ENCODE measurements at regions not wholly inside any gene's neighbourhood (a gene's known extent, or its start where the extent isn't known, plus 50 kb on each side); places are given as distances from the start of the nearest gene placed in this dataset.
"Not testable (repeated sequence)": the region's sequence is repeated elsewhere in the genome, so short reads cannot be mapped to it uniquely, and the experiment has no call there.

- Histone ChIP-seq H3K4me3 (no peak overlapping the region), H3K36me3 (no peaks in the 10 kb centered on the region), H3K27me3 (peaks cover 0 to 3% (median 0%) of the 10 kb centered on the region in 9 donors), H3K4me1 (no peaks in the 10 kb centered on the region), H3K9me3 (no peaks in the 10 kb centered on the region), H3K27ac (no peak overlapping the region)
- no peak for TF ChIP-seq POLR2A (IDR thresholded peaks at IDR 0.05)
- no peak for TF ChIP-seq CTCF (IDR thresholded peaks at IDR 0.05)
- intact Hi-C loops (cut with DNase I), result no loop called here
- WGBS, 4 donors, result 68 to 80% (median 75%) methylated on average over 5 of the region's 5 CpGs
- ATAC-seq, result no peak
- DNase-seq, result no peak
Measured at GRCh38 chr10:90096196-90096595, 394.8 kb downstream of the KIF20B start.

DNA sequence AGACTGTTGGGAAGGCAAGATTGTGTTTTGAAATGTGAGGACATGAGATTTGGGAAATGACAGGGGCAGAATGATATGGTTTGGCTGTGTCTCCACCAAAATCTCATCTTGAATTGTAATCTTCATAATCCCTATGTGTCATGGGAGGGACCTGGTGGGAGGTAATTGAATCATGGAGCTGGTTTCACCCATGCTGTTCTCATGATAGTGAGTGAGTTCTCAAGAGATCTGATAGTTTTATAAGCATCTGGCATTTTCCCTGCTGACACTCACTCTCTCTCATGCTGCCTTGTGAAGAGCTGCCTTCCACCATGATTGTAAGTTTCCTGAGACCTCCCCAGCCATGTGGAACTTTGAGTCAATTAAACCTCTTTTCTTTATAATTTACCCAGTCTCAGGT, 406.2 kb downstream of the KIF20B start:
- H3K27ac ChIP-seq; DNase-seq; H3K36me3 ChIP-seq; H3K9me3 ChIP-seq; intact Hi-C loops (cut with DNase I); H3K27me3 ChIP-seq; H3K4me3 ChIP-seq; H3K4me1 ChIP-seq; ATAC-seq: not testable (repeated sequence)

DNA sequence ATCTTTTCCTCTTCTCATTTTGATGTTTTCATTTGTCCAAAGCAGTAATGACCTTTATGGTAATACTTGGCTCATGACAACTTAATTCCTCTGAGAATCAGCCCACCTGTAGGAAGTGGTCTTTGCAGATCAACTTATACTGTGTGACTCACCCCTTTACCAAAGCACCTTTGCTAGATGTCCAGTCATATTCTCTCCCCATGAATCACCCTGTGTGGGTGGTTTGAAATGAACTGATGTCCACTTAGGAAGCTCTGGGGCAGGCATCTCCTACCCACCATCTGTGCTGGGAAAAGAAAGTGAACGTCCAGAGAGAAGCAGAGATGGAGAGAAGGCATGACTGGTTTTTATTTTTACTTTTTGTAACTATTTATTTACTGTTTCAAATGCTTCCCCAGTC, 410.3 kb downstream of the KIF20B start:
- DNase-seq, result no peak
- no peaks in the 10 kb centered on the region for H3K27me3 ChIP-seq
- H3K27ac ChIP-seq, result no peak overlapping the region
- intact Hi-C loops (cut with DNase I), result no loop called here
- peak in 1 of 4 donors; percentile 46 for ATAC-seq
- H3K36me3 ChIP-seq, result no peaks in the 10 kb centered on the region
- no peaks in the 10 kb centered on the region for H3K9me3 ChIP-seq
- H3K4me3 ChIP-seq, result no peak overlapping the region
- no peaks in the 10 kb centered on the region for H3K4me1 ChIP-seq
- TF ChIP-seq POLR2A (IDR thresholded peaks at IDR 0.05), result no peak
- 31 to 58% (median 53%) methylated on average over 1 of the region's 1 CpG for WGBS, 4 donors

DNA sequence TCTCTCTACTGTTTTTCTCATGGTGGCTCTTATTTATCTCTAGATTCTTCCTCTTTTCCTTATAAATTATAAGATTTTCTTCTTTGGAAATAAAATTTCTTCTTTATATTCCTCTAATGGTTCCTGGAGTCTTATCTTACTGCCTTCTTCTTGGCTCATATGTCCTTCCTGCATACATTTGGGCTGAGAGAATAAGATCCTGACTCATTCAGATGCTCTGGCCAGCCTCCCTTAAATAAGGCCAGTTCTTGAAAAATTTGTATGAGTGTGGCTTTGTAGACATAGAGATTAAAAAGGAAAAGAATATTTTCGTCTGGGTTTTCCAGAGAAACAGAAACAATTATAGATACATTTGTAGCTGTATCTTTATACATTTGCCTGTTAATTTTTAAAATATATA, 411.3 kb downstream of the KIF20B start:
- intact Hi-C loops (cut with DNase I), result no loop called here
- TF ChIP-seq CTCF (IDR thresholded peaks at IDR 0.05) (no peak), POLR2A (IDR thresholded peaks at IDR 0.05) (no peak)
- no peak for ATAC-seq
- H3K27me3 ChIP-seq, result no peaks in the 10 kb centered on the region
- WGBS, 4 donors, result 53 to 60% (median 55%) methylated on average over 1 of the region's 1 CpG
- H3K4me1 ChIP-seq, result no peaks in the 10 kb centered on the region
- DNase-seq, result no peak
- no peak overlapping the region for H3K27ac ChIP-seq
- H3K36me3 ChIP-seq, result no peaks in the 10 kb centered on the region
- H3K4me3 ChIP-seq, result no peak overlapping the region
- H3K9me3 ChIP-seq, result no peaks in the 10 kb centered on the region

GRCh38 chr10:90118567-90118966, 417.2 kb downstream of the KIF20B start:
- H3K27ac ChIP-seq; ATAC-seq; H3K36me3 ChIP-seq; intact Hi-C loops (cut with DNase I); H3K9me3 ChIP-seq; H3K4me1 ChIP-seq; H3K27me3 ChIP-seq; H3K4me3 ChIP-seq: not testable (repeated sequence)
- DNase-seq, result peak in 1 of 5 donors; percentile 36
- 83 to 89% (median 87%) methylated on average over 4 to 6 of the region's 6 CpGs for whole genome bisulfite sequencing, 4 donors

DNA sequence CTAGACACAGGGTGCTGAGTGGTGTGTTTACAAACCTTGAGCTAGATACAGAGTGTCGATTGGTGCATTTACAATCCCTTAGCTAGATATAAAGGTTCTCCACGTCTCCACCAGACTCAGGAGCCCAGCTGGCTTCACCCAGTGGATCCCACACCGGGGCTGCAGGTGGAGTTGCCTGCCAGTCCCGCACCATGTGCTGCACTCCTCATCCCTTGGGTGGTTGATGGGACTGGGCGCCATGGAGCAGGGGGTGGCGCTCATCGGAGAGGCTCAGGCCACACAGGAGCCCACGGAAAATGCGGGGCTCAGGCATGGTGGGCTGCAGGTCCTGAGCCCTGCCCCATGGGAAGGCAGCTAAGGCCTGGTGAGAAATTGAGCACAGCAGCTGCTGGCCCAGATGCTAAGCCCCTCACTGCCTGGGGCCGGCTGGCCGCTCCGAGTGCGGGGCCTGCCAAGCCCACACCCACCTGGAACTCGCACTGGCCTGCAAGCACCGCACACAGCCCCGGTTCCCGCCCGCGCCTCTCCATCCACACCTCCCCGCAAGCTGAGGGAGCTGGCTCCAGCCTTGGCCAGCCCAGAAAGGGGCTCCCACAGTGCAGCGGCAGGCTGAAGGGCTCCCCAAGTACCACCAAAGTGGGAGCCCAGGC, 418.4 kb downstream of the KIF20B start:
- H3K4me3 ChIP-seq; H3K27ac ChIP-seq; intact Hi-C loops (cut with DNase I); H3K9me3 ChIP-seq; H3K27me3 ChIP-seq; ATAC-seq; H3K36me3 ChIP-seq; H3K4me1 ChIP-seq: not testable (repeated sequence)
- DNase-seq, result peak in 1 of 5 donors; percentile 53
- 77 to 90% (median 86%) methylated on average over 9 to 21 of the region's 21 CpGs for WGBS, 4 donors

Measured in heart left ventricle (tissue), 16 donors.